COLO668 (cell line): ENCODE measurements at regions not wholly inside any gene's neighbourhood (a gene's known extent, or its start where the extent isn't known, plus 50 kb on each side); places are given as distances from the start of the nearest gene placed in this dataset.

Source experiments
- DNase-seq: peaks from one replicate; lab custom pipeline; 2025; ENCODE audit not compliant: unreplicated experiment; lab: John Stamatoyannopoulos, UW

DNA sequence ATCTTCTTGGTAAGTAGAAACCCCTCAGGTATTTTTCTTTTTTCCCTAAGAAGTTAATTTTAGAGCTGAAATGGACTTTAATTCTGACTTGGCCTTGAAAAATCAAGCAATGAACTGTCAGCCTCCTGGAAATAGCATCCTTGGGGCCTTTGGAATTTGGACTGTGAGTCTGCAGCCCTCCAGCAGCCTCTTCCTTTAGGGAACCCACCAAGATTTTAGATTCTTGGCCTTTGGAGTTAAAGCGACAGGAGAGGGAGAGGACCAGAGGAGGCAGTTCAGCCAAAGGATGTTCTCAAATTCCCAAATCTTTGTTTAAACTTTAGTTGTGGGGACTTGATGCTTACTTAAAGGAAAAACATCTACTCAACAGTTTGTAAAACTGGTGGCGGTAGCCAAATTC lies 288.6 kb downstream of the AACS start:
- no peak for DNase-seq

DNA sequence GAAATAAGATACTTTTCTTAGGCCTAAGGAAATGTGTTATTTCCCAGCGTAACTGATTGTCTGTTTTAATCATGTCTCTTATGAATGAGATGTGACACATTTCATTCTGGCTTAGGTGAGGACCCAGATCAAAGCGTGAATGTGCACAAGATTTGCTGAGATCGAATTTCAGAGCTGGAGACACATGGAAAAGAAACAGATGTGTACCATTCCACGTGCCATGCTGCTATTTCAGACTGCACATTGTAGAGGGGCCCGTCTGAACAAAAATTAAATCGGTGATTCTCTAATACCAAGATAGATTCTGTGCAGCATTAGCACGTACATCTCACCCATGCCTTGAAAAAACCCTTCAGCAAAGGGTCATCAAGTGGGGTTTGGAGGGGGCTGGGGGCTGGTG lies 290.4 kb downstream of the AACS start:
- no peak for DNase-seq

DNA sequence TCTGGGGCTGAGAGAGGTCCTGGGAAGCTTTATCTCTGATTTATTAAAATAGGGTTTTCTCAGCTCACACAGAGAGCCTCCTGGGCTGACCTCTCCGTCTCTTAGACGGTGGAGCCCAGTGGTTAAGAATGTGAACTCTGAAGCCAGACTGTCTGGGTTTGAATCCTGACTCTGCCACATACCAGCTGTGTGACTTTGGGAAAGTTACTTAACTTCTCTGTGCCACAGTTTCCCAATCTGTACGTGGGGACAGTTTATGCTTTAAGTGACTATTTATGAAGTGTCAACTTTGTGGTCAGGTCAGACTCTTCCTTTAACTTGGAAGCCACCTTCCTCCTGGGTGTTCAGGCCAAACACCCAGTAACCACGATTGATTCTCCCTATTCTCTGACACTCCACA lies 290.9 kb downstream of the AACS start:
- DNase-seq = no peak

DNA sequence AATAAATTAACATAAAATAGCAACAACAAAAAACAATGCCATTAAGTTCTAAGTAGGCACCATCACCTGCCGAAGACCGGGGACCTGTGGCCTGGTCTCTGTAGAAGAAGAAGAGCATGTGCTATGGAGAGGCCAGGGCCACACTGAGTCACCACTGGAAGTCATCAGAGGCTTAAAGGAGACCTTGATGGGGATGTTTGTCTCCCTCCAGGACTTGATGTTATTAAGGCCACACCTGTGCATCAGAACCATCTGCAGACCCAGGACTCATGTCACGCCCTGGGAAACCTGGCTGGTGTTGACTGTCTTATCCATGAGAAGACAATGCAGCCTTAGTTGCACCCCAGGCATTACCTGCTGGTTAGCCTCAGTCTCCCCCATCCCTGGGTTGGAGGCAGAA lies 292.3 kb downstream of the AACS start:
- no peak for DNase-seq

DNA sequence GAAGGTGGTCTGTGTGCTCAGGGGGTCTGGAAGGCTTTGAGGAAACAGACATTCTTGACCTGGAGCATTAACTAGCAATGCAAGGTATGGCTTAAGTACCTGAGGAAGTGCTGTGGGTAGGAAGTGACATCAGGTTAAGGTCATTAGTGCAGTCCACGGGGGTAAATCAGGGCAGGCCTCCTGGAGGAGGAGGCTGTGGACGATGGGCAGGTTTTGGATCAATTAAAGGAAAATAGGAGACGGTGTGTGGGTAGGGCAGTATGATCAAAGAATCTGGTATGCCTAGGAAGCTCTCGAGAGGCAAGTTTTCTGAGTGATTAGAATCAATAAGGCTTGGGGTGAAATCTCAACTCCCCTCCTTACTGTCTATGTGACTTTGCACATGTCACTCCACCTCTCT lies 295.3 kb downstream of the AACS start:
- DNase-seq = no peak

DNA sequence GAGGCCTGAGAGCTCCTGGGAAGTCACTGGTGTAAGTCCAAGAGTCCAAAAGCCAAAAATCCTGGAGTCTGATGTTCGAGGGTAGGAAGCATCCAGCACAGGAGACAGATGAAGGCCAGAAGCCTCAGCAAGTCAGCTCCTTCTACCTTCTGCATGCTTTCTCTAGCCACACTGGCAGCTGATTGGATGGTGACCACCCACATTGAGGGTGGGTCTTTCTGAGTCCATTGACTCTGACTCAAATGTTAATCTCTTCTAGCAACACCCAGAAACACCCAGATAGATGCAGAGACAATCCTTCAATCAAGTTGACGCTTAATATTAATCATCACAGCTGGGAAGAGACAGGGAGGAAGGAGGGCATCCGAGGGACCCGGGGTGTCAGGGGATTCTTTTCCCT lies 305.8 kb downstream of the AACS start:
- no peak for DNase-seq

DNA sequence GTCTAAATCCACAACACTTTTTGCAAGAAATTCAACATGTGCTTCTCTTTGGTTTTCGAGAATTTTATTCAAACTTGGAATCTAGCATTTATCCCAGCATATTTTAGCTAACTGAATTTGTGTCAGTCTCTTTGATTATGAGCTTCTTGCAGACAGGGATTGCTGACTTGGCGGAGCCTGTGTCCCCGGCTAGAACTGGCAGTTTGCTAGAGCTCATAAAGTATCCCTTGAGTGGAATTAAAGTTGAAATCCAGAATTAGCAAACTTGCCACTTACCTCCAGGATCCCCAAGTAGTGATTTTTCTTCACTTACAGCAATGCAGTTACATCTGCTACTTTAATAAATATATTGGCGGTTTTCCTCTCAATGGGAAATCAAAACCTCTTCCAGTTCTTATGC lies 306.9 kb downstream of the AACS start:
- no peak for DNase-seq

DNA sequence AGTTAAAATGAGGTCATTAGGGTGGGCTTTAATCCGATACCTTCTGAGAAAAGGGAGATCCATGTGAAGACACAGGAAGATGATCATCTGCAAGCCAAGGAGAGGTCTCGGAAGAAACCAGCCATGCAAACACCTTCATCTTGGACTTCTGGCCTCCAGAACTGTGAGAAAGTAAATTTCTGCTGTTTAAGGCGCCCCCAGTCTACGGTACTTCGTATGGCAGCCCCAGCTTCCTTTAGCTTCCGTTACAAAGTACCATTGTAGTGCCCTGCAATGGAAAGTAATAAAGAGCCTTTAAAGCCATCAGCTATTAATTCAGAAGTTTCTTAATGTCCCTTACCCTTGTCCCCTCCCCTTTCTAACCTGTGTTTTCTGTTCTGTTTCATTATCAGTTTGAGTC lies 308.1 kb downstream of the AACS start:
- DNase-seq = no peak

DNA sequence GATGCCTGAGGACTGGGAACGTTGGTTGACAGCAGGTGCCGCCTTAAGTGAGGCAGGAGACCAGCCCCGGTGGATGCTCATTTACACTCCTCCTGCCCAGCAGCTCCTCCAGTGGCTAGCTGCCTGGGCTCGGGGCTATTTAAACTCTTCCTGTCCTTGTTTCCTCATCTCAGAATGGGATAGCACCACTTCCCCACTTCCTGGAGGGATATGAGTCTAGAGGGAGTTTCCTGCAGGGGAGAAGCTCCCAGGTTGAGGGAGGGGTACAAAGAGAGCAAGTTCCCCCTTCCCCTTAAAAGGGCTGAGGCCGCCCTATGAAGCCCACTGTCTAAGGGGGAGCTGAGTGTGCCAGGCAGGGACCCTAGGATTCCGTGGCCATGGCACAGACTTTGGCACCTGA lies 311.2 kb downstream of the AACS start:
- no peak for DNase-seq

DNA sequence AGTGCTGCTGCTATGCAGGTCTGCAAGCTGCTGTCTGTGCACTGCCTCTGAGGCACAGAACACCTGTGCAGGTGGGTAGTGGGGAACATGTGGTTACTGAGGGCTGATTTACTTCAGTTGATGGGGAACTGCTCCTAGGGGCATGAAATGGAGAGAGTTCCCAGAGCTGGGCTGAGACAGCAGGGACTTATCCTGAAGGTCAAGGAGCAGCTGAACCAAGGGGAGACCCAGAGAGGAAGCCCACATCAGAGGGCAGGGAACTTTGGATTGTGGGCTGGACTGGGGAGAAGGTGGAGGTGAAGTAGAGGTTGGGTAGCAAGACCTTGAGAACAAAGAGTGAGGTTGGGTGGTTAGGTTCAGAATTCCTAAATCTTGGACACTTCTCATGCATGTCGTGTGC lies 311.9 kb downstream of the AACS start:
- no peak for DNase-seq

DNA sequence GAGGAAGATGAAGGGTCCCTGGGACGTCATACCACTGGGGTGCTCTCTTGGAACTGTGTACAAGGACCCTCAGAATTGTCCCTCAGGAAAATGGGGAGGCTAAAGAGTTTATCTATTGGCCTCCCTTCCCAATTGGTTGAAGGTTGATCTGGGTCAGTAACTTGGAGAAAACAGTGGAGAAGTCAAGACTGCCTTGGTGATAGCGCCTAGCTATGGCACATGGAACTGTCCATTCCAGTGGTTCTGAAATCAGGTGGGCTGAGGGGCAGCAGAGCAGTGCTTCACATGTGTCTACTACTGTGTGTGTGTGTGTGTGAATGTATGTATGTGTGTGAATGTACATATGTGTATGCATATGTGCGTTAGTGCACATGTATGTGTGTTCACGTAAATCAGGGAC lies 316.1 kb downstream of the AACS start:
- no peak for DNase-seq

DNA sequence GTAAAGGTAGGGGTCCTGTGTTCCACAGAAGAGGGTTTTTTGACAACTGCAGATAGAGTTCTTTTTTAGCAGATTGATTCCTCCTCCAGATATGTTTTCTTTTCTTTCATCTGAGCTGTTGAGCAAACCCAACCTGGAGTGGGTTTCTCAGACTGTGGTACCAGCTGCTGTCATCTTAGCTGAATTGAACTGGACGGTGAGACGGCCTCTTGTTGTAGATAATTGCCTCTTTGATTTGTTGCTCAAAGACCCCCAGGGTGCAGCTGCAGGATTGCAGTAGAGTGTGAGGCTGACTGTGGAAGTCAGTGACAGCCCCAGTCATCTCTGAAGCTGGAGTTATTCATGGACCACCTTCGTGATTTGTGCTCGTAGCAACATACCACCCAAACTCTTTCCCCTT lies 317.7 kb downstream of the AACS start:
- no peak for DNase-seq

DNA sequence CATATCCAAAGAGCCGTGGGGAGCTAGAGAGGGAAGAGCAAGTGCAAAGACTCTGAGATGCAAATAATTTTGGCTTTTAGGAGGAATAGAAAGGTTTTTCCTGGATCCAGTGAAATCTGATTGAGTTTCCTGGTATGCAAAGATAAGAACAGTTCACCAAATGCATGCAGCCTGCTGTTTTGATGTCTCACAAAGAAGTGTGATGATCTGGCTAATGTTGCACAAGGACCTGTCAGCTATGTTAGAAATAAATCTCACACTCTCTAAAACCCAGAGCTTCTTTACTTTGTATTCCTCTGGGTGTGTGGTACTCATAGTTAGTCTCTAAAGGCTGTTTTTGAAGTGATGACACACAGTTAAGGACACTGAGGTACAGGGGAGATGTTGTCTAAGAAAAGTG lies 321.4 kb downstream of the AACS start:
- no peak for DNase-seq

DNA sequence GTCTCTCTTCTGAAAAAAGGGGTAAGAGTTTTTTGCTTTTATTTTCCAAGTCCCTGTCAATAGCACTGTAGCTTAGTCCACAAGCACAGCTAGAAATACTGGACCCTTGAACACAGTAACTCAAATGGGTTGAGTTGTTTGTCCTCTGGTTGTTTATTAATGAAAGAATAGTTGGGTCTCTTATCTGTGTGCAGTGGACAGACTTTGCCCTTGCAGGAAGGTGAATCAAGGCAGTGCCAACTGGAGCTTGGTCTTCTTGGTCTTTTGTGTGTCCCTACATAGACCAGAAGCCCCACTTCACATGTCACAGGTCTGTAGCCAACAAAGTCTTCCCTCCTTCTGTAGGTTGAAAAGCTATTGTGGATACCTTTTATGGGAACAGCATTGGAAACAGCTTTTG lies 322.0 kb downstream of the AACS start:
- DNase-seq = no peak

DNA sequence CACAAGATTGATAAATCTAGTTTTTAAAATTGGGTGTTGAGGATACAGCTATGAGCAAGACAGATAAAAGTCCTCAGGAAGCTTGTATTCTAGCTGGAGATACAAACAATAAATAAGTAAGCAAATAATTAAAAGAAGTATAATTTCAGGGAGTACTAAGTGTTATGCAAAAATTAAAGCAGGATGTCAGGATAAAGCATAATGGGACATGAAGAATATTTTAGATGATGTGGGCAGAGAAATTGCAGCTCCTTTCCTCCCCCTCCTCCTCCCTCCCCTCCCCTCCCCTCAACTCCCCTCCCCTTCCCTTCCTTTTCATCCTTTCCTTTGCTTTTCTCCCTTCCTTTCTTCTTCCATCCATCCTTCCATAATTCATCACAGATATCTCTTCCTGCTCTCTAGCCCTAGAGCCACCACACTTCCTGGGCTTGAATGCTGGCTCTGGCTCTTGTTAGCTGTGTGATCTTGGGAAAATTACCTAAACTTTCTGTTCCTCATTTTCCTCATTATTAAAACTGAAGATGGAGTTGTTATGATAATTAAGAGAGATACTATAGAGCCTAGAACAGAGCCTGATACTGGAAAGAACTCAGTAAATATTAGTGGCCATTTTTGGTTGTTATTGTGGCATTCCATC lies 323.9 kb downstream of the AACS start:
- DNase-seq = no peak

DNA sequence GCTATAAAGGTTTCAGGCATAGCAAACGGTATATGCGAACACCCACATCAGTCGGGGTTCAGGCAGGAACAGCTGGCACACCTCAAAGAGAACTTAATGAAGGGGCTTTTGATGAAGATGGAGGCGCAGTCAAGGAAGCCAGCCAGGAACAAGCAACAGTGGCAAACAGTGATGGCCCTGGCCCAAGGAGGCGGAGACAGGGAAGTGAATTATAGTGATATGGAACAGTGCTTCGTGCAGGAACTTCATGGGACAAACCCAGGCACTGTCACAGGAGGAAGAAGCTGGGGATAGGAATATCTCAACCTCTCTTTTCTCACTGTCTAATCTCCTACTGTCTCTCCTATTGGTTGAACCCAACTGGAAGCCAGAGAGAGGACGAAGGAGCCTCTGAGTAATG lies 328.3 kb downstream of the AACS start:
- no peak for DNase-seq

DNA sequence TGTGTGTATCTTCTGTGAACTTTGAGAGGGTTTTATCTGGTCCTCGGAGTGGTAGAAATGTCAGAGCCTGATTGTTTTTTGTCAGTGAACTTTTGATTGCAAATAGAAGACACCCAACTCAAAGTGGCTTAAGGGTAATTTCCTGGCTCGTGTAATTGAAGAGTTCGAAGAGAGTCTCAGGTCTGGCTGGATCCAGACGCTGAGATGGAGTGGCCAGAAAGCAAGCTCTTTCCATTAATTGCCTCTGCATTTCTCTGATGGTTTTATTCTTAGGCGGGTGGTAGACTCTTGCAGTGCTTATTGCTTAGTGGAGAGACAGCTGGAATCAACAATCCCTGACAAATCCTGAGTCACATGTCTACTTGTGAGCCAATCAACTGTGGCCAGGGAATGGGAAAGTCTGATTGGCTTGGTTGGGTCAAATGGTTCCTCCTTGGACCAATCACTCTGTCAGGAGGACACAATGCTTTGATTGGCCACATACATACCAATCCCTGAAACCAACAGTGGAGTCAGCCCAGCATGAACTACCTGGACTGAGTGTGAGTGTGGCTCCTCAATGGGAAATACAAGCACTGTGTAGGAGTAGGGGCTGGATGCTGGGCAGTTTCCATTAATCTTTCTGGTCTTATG lies 330.5 kb downstream of the AACS start:
- no peak for DNase-seq

DNA sequence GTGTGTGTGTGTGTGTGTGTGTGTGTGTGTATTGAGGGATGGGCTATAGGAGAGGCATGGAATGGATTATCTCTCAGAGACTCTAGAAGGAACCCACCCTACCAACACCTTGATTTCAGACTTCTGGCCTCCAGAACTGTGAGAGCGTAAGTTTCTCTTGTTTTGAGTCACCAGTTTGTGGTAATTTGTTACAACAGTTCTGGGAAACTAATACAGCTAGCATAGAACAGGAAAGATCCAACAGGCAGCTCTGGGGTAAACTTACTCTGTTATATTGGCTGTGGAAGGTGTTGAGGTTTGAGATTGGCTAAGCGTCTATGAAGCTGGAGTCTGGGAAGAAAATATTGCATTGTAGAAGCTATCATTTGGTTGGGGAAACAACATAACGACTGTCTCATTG lies 334.3 kb downstream of the AACS start:
- no peak for DNase-seq

DNA sequence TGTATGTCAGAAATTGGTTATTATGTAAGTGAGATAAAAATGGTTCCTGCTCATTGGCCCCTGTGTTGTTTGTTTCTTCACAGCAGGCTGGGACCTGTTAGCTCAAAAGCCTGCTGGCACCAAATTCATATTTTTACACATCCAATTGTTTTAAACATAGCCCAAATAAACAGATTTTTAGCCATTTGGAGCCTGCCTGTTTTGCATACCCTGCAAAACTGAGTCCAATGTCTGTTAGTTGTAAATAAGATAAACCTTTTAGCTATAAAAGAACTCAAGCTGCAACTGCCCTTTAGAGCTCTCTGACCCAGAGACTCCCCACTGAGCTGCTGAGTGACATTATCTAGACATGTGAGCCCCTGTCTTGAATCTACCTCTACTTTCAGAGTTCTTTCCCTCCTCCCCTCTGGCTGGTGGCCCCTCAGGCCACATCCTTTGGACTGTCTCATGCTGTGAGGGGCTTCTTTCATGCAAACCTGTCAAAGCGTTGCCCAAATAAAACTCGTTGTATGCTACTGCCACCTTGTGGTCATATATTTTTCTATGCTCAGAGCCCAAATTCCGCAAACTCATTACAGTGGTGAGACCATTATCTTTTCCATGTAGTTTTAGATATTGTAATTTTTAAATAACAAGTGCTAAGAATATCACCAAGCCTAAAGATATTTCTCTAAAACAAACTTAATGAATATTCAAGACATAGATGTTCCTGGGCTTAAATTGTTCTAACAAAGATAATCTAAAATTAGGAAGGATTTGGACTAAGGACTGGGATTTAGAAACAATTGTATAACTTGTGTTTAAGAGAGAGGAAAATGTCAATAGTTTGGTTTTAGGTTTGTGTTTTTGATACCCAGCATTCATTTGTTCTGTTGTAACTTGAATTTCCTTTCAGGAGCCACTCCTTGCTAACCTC lies 337.9 kb downstream of the AACS start:
- peak; percentile 10 for DNase-seq

DNA sequence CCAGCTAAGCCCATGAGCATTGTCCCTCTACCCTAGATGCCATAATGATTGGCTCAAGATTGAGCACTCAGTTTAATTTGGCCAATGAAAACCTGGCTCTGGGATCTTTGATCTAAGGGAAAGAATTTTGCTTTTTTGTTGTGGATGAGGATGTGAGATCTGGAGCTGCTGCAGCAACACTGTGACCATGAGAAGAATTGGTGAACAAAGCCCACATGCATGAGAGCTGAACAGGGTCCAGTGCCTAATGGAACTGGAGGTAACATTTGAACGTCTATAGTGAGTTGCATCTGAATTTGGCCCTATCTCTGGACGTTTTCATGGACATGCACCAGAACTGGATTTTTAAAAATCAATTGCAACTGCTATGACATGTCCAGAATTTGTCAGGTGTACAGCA lies 338.6 kb downstream of the AACS start:
- no peak for DNase-seq

DNA sequence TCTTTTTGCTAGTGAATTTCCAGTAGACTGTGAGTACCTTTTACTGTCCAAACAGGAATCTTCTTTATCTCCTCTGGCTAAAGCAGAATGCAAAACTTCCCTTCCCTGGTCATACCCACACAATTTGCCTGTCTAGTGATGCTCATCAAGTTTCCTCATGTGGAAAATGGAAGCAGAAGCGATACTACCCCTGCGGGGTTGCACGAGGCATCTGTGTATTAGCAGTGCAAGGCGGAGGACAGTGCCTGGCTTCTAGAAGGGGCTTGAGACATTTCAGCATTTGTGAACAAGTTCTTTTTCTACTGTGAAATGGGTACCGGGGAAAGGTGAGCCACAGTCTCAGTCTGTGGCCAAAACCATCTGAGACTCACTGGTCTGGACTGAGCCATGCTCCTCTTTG lies 340.9 kb downstream of the AACS start:
- no peak for DNase-seq

DNA sequence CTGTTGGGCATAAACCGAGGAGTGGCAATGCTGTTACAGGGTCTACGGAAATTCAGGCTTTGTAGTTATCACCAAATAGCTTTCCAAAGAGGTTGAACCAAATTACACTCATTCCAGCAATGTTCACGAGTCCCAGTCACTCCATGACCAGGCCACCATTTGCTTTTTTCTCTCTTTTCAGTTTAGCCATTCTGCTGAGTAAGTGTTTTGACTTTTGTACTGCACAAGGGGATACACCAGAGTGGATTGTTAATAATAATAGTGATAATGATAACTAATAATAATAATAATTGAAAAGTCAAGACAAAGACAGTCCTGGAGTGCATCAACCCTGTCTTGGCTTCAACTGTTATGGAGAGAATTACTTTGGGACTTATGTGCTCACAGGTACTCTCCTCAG lies 343.5 kb downstream of the AACS start:
- DNase-seq = no peak
